ENCODE measurements at regions not wholly inside any gene's neighbourhood (a gene's known extent, or its start where the extent isn't known, plus 50 kb on each side); places are given as distances from the start of the nearest gene placed in this dataset.

- TF ChIP-seq POLR2A (IDR thresholded peaks at IDR 0.05; ENCODE audit: low read length), result no peak
- no peak for TF ChIP-seq GATA1 (IDR thresholded peaks at IDR 0.05; ENCODE audit: low read depth, low read length)
Measured at GRCh38 chr9:89732295-89732938, 127.6 kb downstream of the GADD45G start.
